ENCODE measurements at regions not wholly inside any gene's neighbourhood (a gene's known extent, or its start where the extent isn't known, plus 50 kb on each side); places are given as distances from the start of the nearest gene placed in this dataset.

DNA sequence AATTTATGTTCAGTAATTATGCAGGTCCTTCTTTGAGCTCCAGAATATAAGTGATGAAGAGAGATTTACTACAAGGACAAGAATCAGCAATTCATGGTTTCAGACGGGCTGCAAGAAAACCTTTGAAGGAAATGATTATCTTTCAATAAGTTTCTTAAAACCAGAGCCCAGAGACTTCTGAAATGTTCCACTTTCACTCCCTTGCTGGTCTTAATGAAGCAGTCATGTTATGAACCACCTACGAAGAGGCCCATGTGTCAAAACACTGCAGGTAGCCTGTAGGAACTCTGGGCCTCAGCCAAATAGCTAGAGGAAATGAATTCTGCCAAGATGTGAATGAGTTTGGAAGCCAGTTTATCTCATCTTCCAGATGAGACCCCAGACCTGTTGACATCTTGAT lies 505.9 kb upstream of the MEF2C start:
- ChIA-PET CTCF (ENCODE audit: partially characterized antibody) (no interaction called here), POLR2A (ENCODE audit: partially characterized antibody) (no interaction called here)
- Histone ChIP-seq H3K4me1 (ENCODE audit: insufficient read depth, low read length) (no peaks in the 10 kb centered on the region), H3K4me3 (ENCODE audit: low read length in 2 of 2) (no peak overlapping the region), H3K27me3 (ENCODE audit: insufficient read depth, low read length) (no peaks in the 10 kb centered on the region), H3K9me3 (ENCODE audit: control insufficient read depth in 1 of 2, low read length in 2 of 2) (no peaks in the 10 kb centered on the region), H3K27ac (ENCODE audit: low read depth, low read length) (no peak overlapping the region), H3K36me3 (ENCODE audit: insufficient read depth, low read length) (no peaks in the 10 kb centered on the region)
- Mint-ChIP-seq H3K36me3 (no peaks in the 10 kb centered on the region), H3K27ac (no peak overlapping the region), H3K4me3 (no peak overlapping the region), H3K27me3 (no peaks in the 10 kb centered on the region), H3K9me3 (peaks cover 0 to 5% (median 3%) of the 10 kb centered on the region in 8 donors), H3K4me1 (no peaks in the 10 kb centered on the region)
- no peak for DNase-seq
- intact Hi-C loops (cut with micrococcal nuclease), result no loop called here

DNA sequence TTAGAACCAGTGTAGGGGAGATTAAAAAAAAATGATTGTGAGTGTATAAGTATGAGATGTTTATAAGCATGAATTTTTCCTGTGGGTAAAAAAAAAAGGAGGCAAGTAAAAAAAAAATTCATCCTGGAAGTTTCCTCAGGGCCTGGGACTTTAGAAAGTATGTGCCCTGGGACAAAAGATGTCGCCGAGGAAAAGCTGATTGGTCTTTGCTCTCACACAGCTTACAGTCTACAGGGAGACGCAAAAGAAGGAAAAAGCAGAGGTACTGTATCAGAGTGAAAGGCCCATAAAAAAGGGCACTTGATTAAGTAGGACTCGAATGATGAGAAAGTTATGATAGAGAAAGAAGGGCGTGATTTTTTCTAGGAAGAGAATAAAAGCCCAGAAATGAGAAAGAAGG lies 501.4 kb upstream of the MEF2C start:
- Mint-ChIP-seq H3K4me1 (no peaks in the 10 kb centered on the region), H3K27ac (no peak overlapping the region), H3K27me3 (no peaks in the 10 kb centered on the region), H3K9me3 (peaks cover 0 to 13% (median 3%) of the 10 kb centered on the region in 8 donors), H3K4me3 (no peak overlapping the region), H3K36me3 (no peaks in the 10 kb centered on the region)
- Histone ChIP-seq H3K36me3 (ENCODE audit: insufficient read depth, low read length) (no peaks in the 10 kb centered on the region), H3K4me3 (ENCODE audit: low read length in 2 of 2) (no peak overlapping the region), H3K9me3 (ENCODE audit: control insufficient read depth in 1 of 2, low read length in 2 of 2) (no peaks in the 10 kb centered on the region), H3K27me3 (ENCODE audit: insufficient read depth, low read length) (no peaks in the 10 kb centered on the region), H3K27ac (ENCODE audit: low read depth, low read length) (no peak overlapping the region), H3K4me1 (ENCODE audit: insufficient read depth, low read length) (no peaks in the 10 kb centered on the region)
- ChIA-PET POLR2A (ENCODE audit: partially characterized antibody) (no interaction called here), CTCF (ENCODE audit: partially characterized antibody) (no interaction called here)
- no peak for DNase-seq
- intact Hi-C loops (cut with micrococcal nuclease), result no loop called here

DNA sequence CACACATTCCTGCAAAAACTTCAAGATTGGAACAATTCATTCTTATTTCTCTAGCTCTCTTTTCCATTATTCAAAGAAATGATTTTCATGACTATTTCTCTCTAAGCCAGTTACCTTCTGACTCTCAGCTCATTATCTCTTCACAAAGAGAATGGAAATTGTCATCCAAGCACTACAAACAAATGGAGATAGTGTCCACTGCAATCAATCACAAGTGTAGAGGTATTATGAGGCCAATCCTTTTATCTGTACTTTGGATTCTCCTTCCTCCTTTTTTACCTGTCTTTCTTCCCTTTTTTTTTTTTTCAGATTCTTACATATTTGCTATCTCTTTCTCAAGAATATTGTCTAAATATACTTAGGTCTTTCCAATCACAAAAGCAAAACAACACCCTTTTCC lies 497.7 kb upstream of the MEF2C start:
- ChIA-PET CTCF (ENCODE audit: partially characterized antibody) (no interaction called here), POLR2A (ENCODE audit: partially characterized antibody) (no interaction called here)
- Histone ChIP-seq H3K27me3 (ENCODE audit: insufficient read depth, low read length) (no peaks in the 10 kb centered on the region), H3K4me3 (ENCODE audit: low read length in 2 of 2) (no peak overlapping the region), H3K36me3 (ENCODE audit: insufficient read depth, low read length) (no peaks in the 10 kb centered on the region), H3K4me1 (ENCODE audit: insufficient read depth, low read length) (no peaks in the 10 kb centered on the region), H3K9me3 (ENCODE audit: control insufficient read depth in 1 of 2, low read length in 2 of 2) (no peaks in the 10 kb centered on the region), H3K27ac (ENCODE audit: low read depth, low read length) (no peak overlapping the region)
- Mint-ChIP-seq H3K36me3 (no peaks in the 10 kb centered on the region), H3K9me3 (peaks cover 0 to 13% (median 4%) of the 10 kb centered on the region in 8 donors), H3K27me3 (no peaks in the 10 kb centered on the region), H3K4me1 (no peaks in the 10 kb centered on the region), H3K4me3 (no peak overlapping the region), H3K27ac (no peak overlapping the region)
- intact Hi-C loops (cut with micrococcal nuclease), result no loop called here
- no peak for DNase-seq

DNA sequence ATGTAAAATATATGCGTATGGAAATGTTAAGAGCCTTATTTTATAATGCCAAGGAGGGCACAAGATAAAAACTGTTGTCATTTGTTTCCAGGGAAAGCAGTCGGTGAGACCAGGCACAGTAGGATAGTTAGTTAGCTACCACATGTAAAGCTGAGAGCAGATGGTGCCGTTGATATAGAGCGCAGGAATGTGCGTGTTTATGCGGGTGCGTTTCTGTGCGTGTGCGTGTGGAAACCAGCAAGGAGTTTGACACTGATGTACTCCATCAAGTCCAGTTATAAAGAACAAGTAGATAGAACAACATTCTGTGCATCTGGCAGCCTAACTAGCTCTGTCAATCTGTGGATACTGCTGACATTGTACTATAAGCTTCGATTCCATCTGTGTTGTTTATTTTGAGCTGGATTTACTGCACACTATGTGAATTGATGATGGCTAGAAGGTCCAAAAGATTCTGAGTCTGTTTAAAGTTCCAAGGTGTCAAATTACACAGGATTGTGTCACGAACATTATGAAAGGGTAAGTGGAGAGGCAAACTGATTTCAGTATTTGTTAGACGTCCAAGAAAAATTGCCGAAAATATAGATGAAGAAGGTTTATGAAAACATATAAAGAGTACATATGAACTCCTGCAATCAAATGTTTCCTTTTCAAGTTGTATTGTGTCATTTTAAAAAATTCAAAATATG lies 494.9 kb upstream of the MEF2C start:
- Mint-ChIP-seq H3K4me1 (no peaks in the 10 kb centered on the region), H3K4me3 (no peak overlapping the region), H3K9me3 (peaks cover 0 to 10% (median 2%) of the 10 kb centered on the region in 8 donors), H3K27ac (no peak overlapping the region), H3K36me3 (no peaks in the 10 kb centered on the region), H3K27me3 (no peaks in the 10 kb centered on the region)
- POLR2A ChIA-PET (ENCODE audit: partially characterized antibody), result no interaction called here
- no peaks in the 10 kb centered on the region for H3K36me3 ChIP-seq (ENCODE audit: insufficient read depth, low read length)
- no peak overlapping the region for H3K27ac ChIP-seq (ENCODE audit: low read depth, low read length)
- intact Hi-C loops (cut with micrococcal nuclease), result no loop called here
- H3K27me3 ChIP-seq (ENCODE audit: insufficient read depth, low read length), result no peaks in the 10 kb centered on the region
- H3K4me1 ChIP-seq (ENCODE audit: insufficient read depth, low read length), result no peaks in the 10 kb centered on the region
- CTCF ChIA-PET (ENCODE audit: partially characterized antibody), result no interaction called here
- no peak overlapping the region for H3K4me3 ChIP-seq (ENCODE audit: low read length in 2 of 2)
- no peaks in the 10 kb centered on the region for H3K9me3 ChIP-seq (ENCODE audit: control insufficient read depth in 1 of 2, low read length in 2 of 2)
- DNase-seq, result no peak

DNA sequence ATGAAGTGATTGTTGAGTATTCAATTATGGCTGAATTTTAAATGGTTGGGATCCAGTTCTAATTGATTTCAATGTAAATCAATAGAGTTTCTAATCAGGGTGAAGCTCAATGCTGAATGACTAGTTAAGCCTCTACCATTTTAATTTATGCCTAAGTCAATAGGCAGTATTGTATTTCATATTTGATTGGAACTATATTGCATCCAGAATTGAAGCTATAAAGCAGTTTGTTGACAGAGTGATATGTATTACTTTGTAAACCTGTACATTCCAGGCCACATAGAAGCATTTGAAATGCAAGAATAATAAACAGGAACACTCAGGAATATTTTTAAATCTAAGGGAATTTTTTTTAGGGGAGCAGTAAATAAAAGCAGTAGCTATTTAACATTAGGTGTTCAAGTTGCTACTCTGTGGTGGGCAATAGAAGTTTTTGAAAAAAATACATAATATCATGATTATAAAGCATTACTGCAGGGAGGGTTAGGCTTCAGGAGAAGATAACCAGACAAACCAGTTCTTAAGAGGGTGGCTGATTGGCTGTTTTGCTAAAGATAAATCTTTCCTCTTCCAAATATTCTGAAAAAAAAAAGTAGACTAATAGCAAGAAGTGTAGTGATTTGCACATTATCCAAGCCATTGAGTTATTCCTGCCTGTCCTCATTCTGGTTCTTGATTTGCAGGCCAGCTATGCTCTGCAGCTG lies 492.0 kb upstream of the MEF2C start:
- ChIA-PET CTCF (ENCODE audit: partially characterized antibody) (no interaction called here), POLR2A (ENCODE audit: partially characterized antibody) (no interaction called here)
- H3K9me3 Mint-ChIP-seq, result peaks cover 0 to 4% (median 2%) of the 10 kb centered on the region in 8 donors
- H3K4me1 Mint-ChIP-seq, result no peaks in the 10 kb centered on the region
- no peak overlapping the region for H3K4me3 ChIP-seq (ENCODE audit: low read length in 2 of 2)
- H3K36me3 Mint-ChIP-seq, result no peaks in the 10 kb centered on the region
- H3K27ac Mint-ChIP-seq, result peak overlapping the region in 1 of 7 donors; percentile 5
- H3K27me3 ChIP-seq (ENCODE audit: insufficient read depth, low read length), result no peaks in the 10 kb centered on the region
- no peak for DNase-seq
- no peaks in the 10 kb centered on the region for H3K36me3 ChIP-seq (ENCODE audit: insufficient read depth, low read length)
- H3K27ac ChIP-seq (ENCODE audit: low read depth, low read length), result no peak overlapping the region
- H3K27me3 Mint-ChIP-seq, result no peaks in the 10 kb centered on the region
- H3K9me3 ChIP-seq (ENCODE audit: control insufficient read depth in 1 of 2, low read length in 2 of 2), result no peaks in the 10 kb centered on the region
- no peaks in the 10 kb centered on the region for H3K4me1 ChIP-seq (ENCODE audit: insufficient read depth, low read length)
- intact Hi-C loops (cut with micrococcal nuclease), result no loop called here
- H3K4me3 Mint-ChIP-seq, result no peak overlapping the region

DNA sequence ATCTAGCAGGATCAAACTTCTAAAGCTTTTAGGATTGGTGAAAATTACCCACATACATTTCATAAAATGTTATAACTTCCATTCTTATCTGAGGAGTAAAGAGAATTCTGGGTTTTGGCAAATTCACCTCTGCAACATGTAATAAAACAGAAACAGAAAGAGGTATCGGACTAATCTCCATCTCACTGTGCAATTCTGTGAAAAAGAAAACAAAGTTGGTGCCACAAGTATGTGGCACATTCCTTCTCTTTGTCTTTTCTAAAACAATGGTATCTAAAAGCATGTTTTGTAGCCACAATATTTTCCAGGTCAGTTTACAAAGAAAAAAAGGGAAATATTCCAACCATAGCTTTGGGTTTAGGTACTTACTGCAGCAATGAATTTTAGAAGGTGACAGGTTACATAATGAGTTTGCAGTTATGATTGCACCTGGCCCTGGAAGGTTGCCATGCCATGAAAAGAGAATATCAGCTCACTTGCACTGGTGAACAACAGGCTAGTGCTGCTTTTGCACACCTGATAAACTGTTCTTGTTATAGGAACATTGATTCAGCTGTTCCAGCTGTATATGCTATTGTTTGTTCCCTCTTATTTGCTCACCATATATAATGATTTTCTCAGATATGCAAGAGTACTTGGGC lies 491.3 kb upstream of the MEF2C start:
- POLR2A ChIA-PET (ENCODE audit: partially characterized antibody), result no interaction called here
- H3K27me3 ChIP-seq (ENCODE audit: insufficient read depth, low read length), result no peaks in the 10 kb centered on the region
- Mint-ChIP-seq H3K4me3 (no peak overlapping the region), H3K9me3 (peaks cover 0 to 9% (median 3%) of the 10 kb centered on the region in 8 donors), H3K27ac (no peak overlapping the region), H3K4me1 (no peaks in the 10 kb centered on the region), H3K27me3 (no peaks in the 10 kb centered on the region), H3K36me3 (no peaks in the 10 kb centered on the region)
- H3K27ac ChIP-seq (ENCODE audit: low read depth, low read length), result no peak overlapping the region
- no peaks in the 10 kb centered on the region for H3K4me1 ChIP-seq (ENCODE audit: insufficient read depth, low read length)
- H3K9me3 ChIP-seq (ENCODE audit: control insufficient read depth in 1 of 2, low read length in 2 of 2), result no peaks in the 10 kb centered on the region
- CTCF ChIA-PET (ENCODE audit: partially characterized antibody), result no interaction called here
- DNase-seq, result no peak
- no peaks in the 10 kb centered on the region for H3K36me3 ChIP-seq (ENCODE audit: insufficient read depth, low read length)
- intact Hi-C loops (cut with micrococcal nuclease), result no loop called here
- H3K4me3 ChIP-seq (ENCODE audit: low read length in 2 of 2), result no peak overlapping the region

DNA sequence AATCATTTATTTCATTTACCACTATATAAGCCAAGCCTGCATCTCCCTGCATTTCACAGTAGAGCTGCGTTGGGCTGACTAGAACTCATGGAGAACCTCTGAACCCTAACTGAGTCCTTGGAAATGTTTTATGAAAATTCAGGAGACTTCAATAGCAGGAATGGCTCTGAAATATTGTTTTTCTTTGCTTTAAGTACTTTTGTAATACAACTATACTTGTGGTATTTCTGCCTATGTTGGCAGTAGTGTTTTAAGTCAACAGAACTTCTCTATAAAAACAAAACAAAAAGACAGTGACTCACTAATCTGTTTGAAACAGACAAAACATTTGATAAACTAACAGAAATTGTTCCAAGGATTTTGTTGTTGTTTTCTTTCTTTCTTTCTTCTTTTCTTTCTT lies 489.2 kb upstream of the MEF2C start:
- ChIA-PET POLR2A (ENCODE audit: partially characterized antibody) (no interaction called here), CTCF (ENCODE audit: partially characterized antibody) (no interaction called here)
- no peaks in the 10 kb centered on the region for H3K36me3 ChIP-seq (ENCODE audit: insufficient read depth, low read length)
- no peaks in the 10 kb centered on the region for H3K27me3 Mint-ChIP-seq
- intact Hi-C loops (cut with micrococcal nuclease), result no loop called here
- no peak overlapping the region for H3K4me3 Mint-ChIP-seq
- no peaks in the 10 kb centered on the region for H3K4me1 Mint-ChIP-seq
- H3K27ac Mint-ChIP-seq, result no peak overlapping the region
- no peak for DNase-seq
- H3K9me3 ChIP-seq (ENCODE audit: control insufficient read depth in 1 of 2, low read length in 2 of 2), result no peaks in the 10 kb centered on the region
- no peak overlapping the region for H3K27ac ChIP-seq (ENCODE audit: low read depth, low read length)
- H3K4me1 ChIP-seq (ENCODE audit: insufficient read depth, low read length), result no peaks in the 10 kb centered on the region
- peaks cover 0 to 13% (median 3%) of the 10 kb centered on the region in 8 donors for H3K9me3 Mint-ChIP-seq
- no peak overlapping the region for H3K4me3 ChIP-seq (ENCODE audit: low read length in 2 of 2)
- no peaks in the 10 kb centered on the region for H3K36me3 Mint-ChIP-seq
- H3K27me3 ChIP-seq (ENCODE audit: insufficient read depth, low read length), result no peaks in the 10 kb centered on the region
